Aorta (tissue), 5 donors: ENCODE measurements at regions not wholly inside any gene's neighbourhood (a gene's known extent, or its start where the extent isn't known, plus 50 kb on each side); places are given as distances from the start of the nearest gene placed in this dataset.

Source experiments
- ATAC-seq: fragments of 200-7000 bp; cut with Tn5 transposase; one replicate; pipeline ENCODE4 v1.9.1; 2022; ENCODE audit warnings: moderate library complexity; ENCODE audit not compliant: low FRiP score
- DNase-seq, 2 donors: peaks; one replicate each; pipeline ENCODE4 v3.0.0-alpha.2; 2020
- H3K27ac ChIP-seq, 2 donors: one replicate each; pipeline ENCODE4 v1.5.1; 2013; ENCODE audit warnings: low read length in 2 of 2, mild to moderate bottlenecking in 2 of 2, moderate library complexity in 2 of 2, control low read depth in 1 of 2, inconsistent platforms in 1 of 2, low read depth in 1 of 2
- H3K27me3 ChIP-seq, 2 donors: one replicate each; pipeline ENCODE4 v1.6.1; 2013; ENCODE audit warnings: control low read depth in 1 of 2, low read length in 1 of 2, mild to moderate bottlenecking in 1 of 2, moderate library complexity in 1 of 2; ENCODE audit not compliant: insufficient read depth in 2 of 2, control insufficient read depth in 1 of 2
- H3K36me3 ChIP-seq, 2 donors: one replicate each; pipeline ENCODE4 v1.6.1; 2013; ENCODE audit warnings: control low read depth in 1 of 2, low read length in 1 of 2, mild to moderate bottlenecking in 1 of 2; ENCODE audit not compliant: insufficient read depth in 2 of 2, control insufficient read depth in 1 of 2
- H3K4me1 ChIP-seq, 2 donors: one replicate each; pipeline ENCODE4 v1.6.1; 2013; ENCODE audit warnings: low read length in 2 of 2, control low read depth in 1 of 2, mild to moderate bottlenecking in 1 of 2, moderate library complexity in 1 of 2; ENCODE audit not compliant: insufficient read depth in 2 of 2, control insufficient read depth in 1 of 2
- H3K4me3 ChIP-seq, 2 donors: one replicate each; pipeline ENCODE4 v1.5.1; 2013; ENCODE audit warnings: low read length in 2 of 2, control low read depth in 1 of 2, mild to moderate bottlenecking in 1 of 2
- H3K9me3 ChIP-seq: one replicate; pipeline ENCODE4 v1.6.1; 2013; ENCODE audit warnings: mild to moderate bottlenecking, low read length; ENCODE audit not compliant: control insufficient read depth
- WGBS, 2 donors: extraction: QIAGEN DNeasy Blood & Tissue Kit; methylation state at CpG; one replicate each; pipeline ENCODE4 v1.1.7; 2013; 5-methylcytosine and 5-hydroxymethylcytosine counted together
- intact Hi-C, 2 donors: fragments of 100-400 bp; cut with DNase I; formaldehyde crosslinking; loops; one replicate each; pipeline versions ENCODE4 v1.14.2 to v1.15.0; 2022
- donor health status: healthy with polysubstance abuse.
- donor health status: Bipolar disorder and iron deficiency.
- donor health status: DM: no; HTN: no; CAD: no.
- donor health status: DM: no; HTN: no; CAD: no.
- donor health status: DM: yes; HTN: yes; CAD: no.

DNA sequence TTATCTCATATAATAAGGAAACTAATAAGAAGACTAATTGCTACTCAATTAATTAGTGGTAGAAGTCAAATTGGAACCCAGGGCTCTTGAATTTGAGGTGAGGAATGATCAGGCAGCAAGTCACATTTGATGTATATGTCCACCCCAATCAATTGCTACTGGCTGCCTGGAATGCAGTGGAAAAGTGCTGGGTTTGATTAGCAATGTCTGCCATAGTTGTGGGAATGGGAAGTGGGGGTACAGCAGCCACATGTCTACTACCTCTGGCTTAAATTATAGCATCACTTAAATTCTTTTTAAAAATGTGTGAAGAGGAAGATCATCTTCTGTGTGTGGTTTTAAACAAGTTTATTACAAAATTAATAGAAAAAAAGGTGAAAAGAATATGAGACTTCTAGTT lies 50.8 kb upstream of the NAV2 start:
- H3K4me1 ChIP-seq = no peaks in the 10 kb centered on the region
- H3K9me3 ChIP-seq = no peaks in the 10 kb centered on the region
- H3K36me3 ChIP-seq = no peaks in the 10 kb centered on the region
- intact Hi-C loops = no loop called here
- H3K4me3 ChIP-seq = no peak overlapping the region
- no peaks in the 10 kb centered on the region for H3K27me3 ChIP-seq
- no peak overlapping the region for H3K27ac ChIP-seq
- DNase-seq (no peak), ATAC-seq (no peak)

DNA sequence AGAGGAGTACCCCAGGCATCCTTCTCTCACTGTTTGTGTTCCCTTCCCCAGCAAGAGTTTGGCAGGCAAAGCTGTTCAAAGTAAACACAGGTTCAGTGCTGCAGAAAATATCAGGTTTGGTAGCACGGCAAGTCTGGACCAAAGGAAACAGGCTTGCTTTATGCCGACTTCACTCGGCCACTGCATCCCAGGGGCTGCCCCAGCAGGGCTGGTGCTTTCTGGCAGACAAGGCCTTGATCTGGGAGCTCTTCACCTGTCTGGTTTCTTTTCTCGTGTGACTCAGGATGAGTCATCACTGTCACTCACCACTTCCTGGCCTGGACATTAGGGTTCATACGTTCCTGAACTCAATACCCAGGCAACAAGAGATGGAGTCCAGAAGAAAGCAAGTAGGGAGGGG lies 52.6 kb upstream of the NAV2 start:
- ATAC-seq = peak; percentile 45
- 6 to 10% methylated on average over 5 of the region's 5 CpGs for WGBS, 2 donors
- Histone ChIP-seq H3K4me1 (no peaks in the 10 kb centered on the region), H3K9me3 (no peaks in the 10 kb centered on the region), H3K4me3 (no peak overlapping the region), H3K36me3 (no peaks in the 10 kb centered on the region), H3K27me3 (no peaks in the 10 kb centered on the region), H3K27ac (peak overlapping the region in 1 of 2 donors; percentile 67)
- intact Hi-C loops = no loop called here
- DNase-seq = no peak

- Histone ChIP-seq H3K4me1 (no peaks in the 10 kb centered on the region), H3K9me3 (no peaks in the 10 kb centered on the region), H3K36me3 (no peaks in the 10 kb centered on the region), H3K4me3 (no peak overlapping the region), H3K27me3 (no peaks in the 10 kb centered on the region), H3K27ac (peak overlapping the region in 1 of 2 donors; percentile 64)
- DNase-seq (no peak), ATAC-seq (no peak)
- intact Hi-C loops = no loop called here
These were observed 53.1 kb upstream of the NAV2 start for GRCh38 chr11:19659529-19659928.

DNA sequence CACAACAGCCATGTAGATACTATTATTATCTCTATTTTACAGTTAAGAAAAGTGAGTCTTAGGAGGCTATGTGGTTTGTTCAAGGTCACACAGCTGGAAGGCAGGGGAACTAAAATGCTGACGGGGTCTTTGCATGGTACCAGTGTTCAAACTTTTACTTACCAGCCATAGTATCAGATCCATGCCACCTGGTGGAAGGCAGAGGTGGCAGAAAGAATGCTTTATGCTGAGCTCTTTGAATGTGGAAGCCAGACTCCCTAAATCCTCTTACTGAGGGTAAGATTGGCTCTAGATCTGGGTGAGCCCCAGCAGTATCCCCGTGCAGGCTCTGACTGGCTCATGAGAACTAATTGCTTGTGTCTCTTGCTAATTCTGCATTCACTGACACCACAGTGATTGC lies 54.3 kb upstream of the NAV2 start:
- intact Hi-C loops = no loop called here
- ATAC-seq = no peak
- Histone ChIP-seq H3K36me3 (no peaks in the 10 kb centered on the region), H3K27ac (peak overlapping the region; percentile 45 to 65), H3K27me3 (no peaks in the 10 kb centered on the region), H3K4me3 (no peak overlapping the region), H3K9me3 (no peaks in the 10 kb centered on the region), H3K4me1 (no peaks in the 10 kb centered on the region)
- WGBS, 2 donors = 33 to 35% methylated on average over 2 of the region's 2 CpGs
- DNase-seq = no peak

DNA sequence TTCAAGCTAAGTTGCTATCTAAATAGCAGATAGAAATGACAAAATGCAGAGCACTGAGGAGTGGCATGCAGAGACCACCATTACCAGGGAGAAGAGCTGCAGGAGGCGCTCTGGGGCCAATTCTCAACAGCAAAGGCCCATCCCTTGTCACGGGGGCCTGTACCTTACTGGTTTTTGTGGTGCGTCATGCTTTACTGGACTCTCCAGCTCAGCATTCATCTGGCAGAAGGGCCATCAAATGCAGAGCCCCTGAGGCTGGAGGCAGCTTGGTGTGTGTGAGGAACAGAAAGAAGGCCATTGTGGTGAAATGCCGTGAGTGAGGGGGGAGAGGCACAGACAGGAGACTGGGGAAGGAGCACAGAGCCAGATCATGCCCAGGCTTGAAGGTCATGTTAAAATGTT lies 56.5 kb upstream of the NAV2 start:
- WGBS, 2 donors = 93 to 94% methylated on average over 4 of the region's 4 CpGs
- H3K27ac ChIP-seq = no peak overlapping the region
- DNase-seq (no peak), ATAC-seq (no peak)
- intact Hi-C loops = no loop called here
- no peak overlapping the region for H3K4me3 ChIP-seq
- H3K4me1 ChIP-seq = no peaks in the 10 kb centered on the region
- H3K27me3 ChIP-seq = no peaks in the 10 kb centered on the region
- no peaks in the 10 kb centered on the region for H3K36me3 ChIP-seq
- H3K9me3 ChIP-seq = no peaks in the 10 kb centered on the region

- no peak overlapping the region for H3K4me3 ChIP-seq
- DNase-seq (no peak), ATAC-seq (no peak)
- no peaks in the 10 kb centered on the region for H3K27me3 ChIP-seq
- no peak overlapping the region for H3K27ac ChIP-seq
- peaks cover 0 to 4% of the 10 kb centered on the region in 2 donors for H3K4me1 ChIP-seq
- H3K9me3 ChIP-seq = no peaks in the 10 kb centered on the region
- intact Hi-C loops = no loop called here
- no peaks in the 10 kb centered on the region for H3K36me3 ChIP-seq
- WGBS, 2 donors = 78 to 82% methylated on average over 6 of the region's 6 CpGs
These were observed 59.8 kb upstream of the NAV2 start for GRCh38 chr11:19652623-19653375.

DNA sequence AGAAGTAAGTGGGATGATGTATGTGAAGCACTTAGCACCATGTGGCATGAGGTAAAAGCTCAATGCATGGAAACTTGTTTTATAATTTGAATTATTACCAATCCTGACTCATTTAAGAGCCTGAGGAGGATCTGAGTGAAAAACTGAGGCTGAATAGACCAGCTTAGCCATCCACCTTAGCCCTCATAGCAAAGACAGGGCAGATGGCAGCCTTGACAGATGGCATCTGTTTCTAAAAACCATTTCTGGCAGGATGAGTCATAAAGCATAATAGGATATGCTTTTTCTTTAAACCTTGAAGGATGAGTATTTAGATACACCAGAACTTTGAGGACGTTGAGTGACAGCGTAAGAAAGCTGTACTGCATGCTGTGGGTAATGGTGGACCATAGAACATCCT lies 61.0 kb upstream of the NAV2 start:
- DNase-seq = no peak

DNA sequence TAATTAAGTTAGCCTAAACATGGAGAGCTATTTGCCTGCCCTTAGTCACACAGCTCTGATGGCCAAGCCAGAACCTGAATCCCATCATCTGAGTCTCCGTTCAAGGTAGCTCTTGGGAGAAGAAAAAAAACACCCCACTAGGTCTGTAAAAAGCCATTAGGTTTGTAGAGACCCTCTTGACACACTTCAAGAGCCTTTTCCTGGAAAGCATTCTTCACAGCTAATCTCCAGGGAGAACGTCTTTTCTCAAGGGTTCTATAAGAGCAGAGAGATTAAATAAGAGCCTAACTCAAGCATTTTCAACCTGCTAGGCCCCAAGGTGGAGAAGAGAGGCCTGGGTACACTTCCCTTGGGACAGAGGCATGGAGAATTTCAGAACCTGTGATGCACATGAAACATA lies 61.6 kb upstream of the NAV2 start:
- WGBS, 2 donors = 93 to 98% methylated on average over 2 of the region's 2 CpGs
- H3K4me1 ChIP-seq = peaks cover 0 to 6% of the 10 kb centered on the region in 2 donors
- H3K9me3 ChIP-seq = no peaks in the 10 kb centered on the region
- intact Hi-C loops = no loop called here
- no peak overlapping the region for H3K4me3 ChIP-seq
- DNase-seq (no peak), ATAC-seq (no peak)
- H3K36me3 ChIP-seq = no peaks in the 10 kb centered on the region
- no peaks in the 10 kb centered on the region for H3K27me3 ChIP-seq
- no peak overlapping the region for H3K27ac ChIP-seq

More for the DNA sequence above, 61.0 kb upstream of the NAV2 start:
- intact Hi-C loops = no loop called here
- Histone ChIP-seq H3K27ac (no peak overlapping the region), H3K27me3 (no peaks in the 10 kb centered on the region), H3K4me3 (no peak overlapping the region), H3K4me1 (peaks cover 0 to 4% of the 10 kb centered on the region in 2 donors), H3K9me3 (no peaks in the 10 kb centered on the region), H3K36me3 (no peaks in the 10 kb centered on the region)
- no peak for ATAC-seq
- 96 to 97% methylated on average over 2 of the region's 2 CpGs for WGBS, 2 donors

DNA sequence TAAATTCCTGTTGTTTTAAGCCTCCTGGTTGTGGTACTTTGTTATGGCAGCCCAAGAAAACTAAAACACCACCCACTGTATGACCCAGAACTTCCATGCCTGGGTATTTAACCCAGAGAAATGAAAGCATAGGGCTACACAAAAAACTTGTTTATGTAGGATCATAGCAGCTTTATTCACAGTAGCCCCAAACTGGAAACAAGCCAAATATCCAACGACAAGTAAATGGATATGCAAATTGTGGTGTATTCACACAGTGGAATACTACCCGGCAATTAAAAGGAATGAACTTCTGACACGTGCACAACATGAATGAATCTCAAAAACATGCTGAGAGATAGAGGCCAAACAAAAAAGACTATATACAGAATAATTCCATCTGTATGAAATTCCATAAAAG lies 62.2 kb upstream of the NAV2 start:
- no peaks in the 10 kb centered on the region for H3K9me3 ChIP-seq
- H3K27ac ChIP-seq = no peak overlapping the region
- intact Hi-C loops = no loop called here
- no peaks in the 10 kb centered on the region for H3K27me3 ChIP-seq
- H3K4me1 ChIP-seq = peaks cover 0 to 7% of the 10 kb centered on the region in 2 donors
- H3K36me3 ChIP-seq = no peaks in the 10 kb centered on the region
- H3K4me3 ChIP-seq = no peak overlapping the region
- WGBS, 2 donors = 85% methylated on average over 3 of the region's 3 CpGs
- no peak for DNase-seq
- no peak for ATAC-seq
